DMS53 treated with DMSO at 0.1 percent for 48 hours (cell line): ENCODE measurements at regions not wholly inside any gene's neighbourhood (a gene's known extent, or its start where the extent isn't known, plus 50 kb on each side); places are given as distances from the start of the nearest gene placed in this dataset.
A peak's percentile ranks its signal among the peaks of the same experiment; 100 is the strongest.
"Not testable (repeated sequence)": the region's sequence is repeated elsewhere in the genome, so short reads cannot be mapped to it uniquely, and the experiment has no call there.

Experiments used
- DNase-seq: peaks from one replicate; lab custom pipeline; 2025; ENCODE audit not compliant: unreplicated experiment; lab: John Stamatoyannopoulos, UW

- no peak for DNase-seq
These were observed 1231.2 kb upstream of the ZEB2 start for GRCh38 chr2:145751155-145751554.

- no peak for DNase-seq
These were observed 1230.7 kb upstream of the ZEB2 start for GRCh38 chr2:145750612-145751011.

- no peak for DNase-seq
These were observed 1230.2 kb upstream of the ZEB2 start for GRCh38 chr2:145750144-145750543.

GRCh38 chr2:145749556-145749955 lies 1229.6 kb upstream of the ZEB2 start:
- no peak for DNase-seq

GRCh38 chr2:145748927-145749326 lies 1229.0 kb upstream of the ZEB2 start:
- no peak for DNase-seq

- DNase-seq: no peak
These were observed 1227.8 kb upstream of the ZEB2 start for GRCh38 chr2:145747715-145748114.

- not testable (repeated sequence) for DNase-seq
These were observed 1225.4 kb upstream of the ZEB2 start for GRCh38 chr2:145745387-145745721.

GRCh38 chr2:145744541-145745386 lies 1224.8 kb upstream of the ZEB2 start:
- no peak for DNase-seq

GRCh38 chr2:145743011-145743410 lies 1223.1 kb upstream of the ZEB2 start:
- DNase-seq: no peak

GRCh38 chr2:145741636-145742035 lies 1221.7 kb upstream of the ZEB2 start:
- DNase-seq: no peak

GRCh38 chr2:145741181-145741580 lies 1221.3 kb upstream of the ZEB2 start:
- no peak for DNase-seq

- no peak for DNase-seq
These were observed 1220.4 kb upstream of the ZEB2 start for GRCh38 chr2:145740302-145740701.

- DNase-seq: no peak
These were observed 1219.8 kb upstream of the ZEB2 start for GRCh38 chr2:145739681-145740080.

- no peak for DNase-seq
These were observed 1217.0 kb upstream of the ZEB2 start for GRCh38 chr2:145736871-145737270.

GRCh38 chr2:145731467-145731866 lies 1211.5 kb upstream of the ZEB2 start:
- DNase-seq: no peak

GRCh38 chr2:145729993-145730770 lies 1210.3 kb upstream of the ZEB2 start:
- peak; percentile 2 for DNase-seq

- DNase-seq: no peak
These were observed 1209.6 kb upstream of the ZEB2 start for GRCh38 chr2:145729481-145729880.

GRCh38 chr2:145728511-145728910 lies 1208.6 kb upstream of the ZEB2 start:
- DNase-seq: no peak

- no peak for DNase-seq
These were observed 1206.0 kb upstream of the ZEB2 start for GRCh38 chr2:145725876-145726275.

GRCh38 chr2:145724311-145724898 lies 1204.5 kb upstream of the ZEB2 start:
- no peak for DNase-seq

GRCh38 chr2:145723872-145724271 lies 1204.0 kb upstream of the ZEB2 start:
- DNase-seq: no peak

GRCh38 chr2:145721681-145722080 lies 1201.8 kb upstream of the ZEB2 start:
- DNase-seq: no peak
